Activated naive CD8-positive, alpha-beta T cell treated with anti-CD3 and anti-CD28 coated beads, Interleukin-2, amount 10 ng/mL, durations not matched to agents 7 days and 5 days (primary cell): ENCODE measurements at regions not wholly inside any gene's neighbourhood (a gene's known extent, or its start where the extent isn't known, plus 50 kb on each side); places are given as distances from the start of the nearest gene placed in this dataset.

Experiments
- ATAC-seq: fragments of 150-1000 bp; cut with Tn5 transposase; one replicate; pipeline ENCODE4 v1.10.0; 2021; ENCODE audit warnings: low read depth, moderate library complexity
- POLR2A ChIA-PET: fragments of 350-600 bp; sonication (Branson Sonifier 250); formaldehyde crosslinking; loops from one replicate; lab custom pipeline; 2021; ENCODE audit warnings: antibody characterized with exemption; lab: Charles Lee
- DNase-seq: peaks from one replicate; pipeline ENCODE4 v3.0.0; 2021
- H3K27ac Mint-ChIP-seq: one replicate; pipeline ENCODE4 v1.8.0; 2022; ENCODE audit warnings: mild to moderate bottlenecking, mixed read lengths
- H3K27me3 Mint-ChIP-seq: one replicate; pipeline ENCODE4 v1.8.0; 2022; ENCODE audit warnings: mild to moderate bottlenecking, moderate library complexity, mixed read lengths
- H3K36me3 Mint-ChIP-seq: one replicate; pipeline ENCODE4 v1.8.0; 2021; ENCODE audit warnings: mild to moderate bottlenecking, mixed read lengths
- H3K4me1 Mint-ChIP-seq: one replicate; pipeline ENCODE4 v1.8.0; 2021; ENCODE audit warnings: mixed read lengths
- H3K4me3 Mint-ChIP-seq: one replicate; pipeline ENCODE4 v1.8.0; 2022; ENCODE audit warnings: mild to moderate bottlenecking, moderate library complexity, mixed read lengths
- H3K9me3 Mint-ChIP-seq: one replicate; pipeline ENCODE4 v1.8.0; 2021; ENCODE audit warnings: mixed read lengths

DNA sequence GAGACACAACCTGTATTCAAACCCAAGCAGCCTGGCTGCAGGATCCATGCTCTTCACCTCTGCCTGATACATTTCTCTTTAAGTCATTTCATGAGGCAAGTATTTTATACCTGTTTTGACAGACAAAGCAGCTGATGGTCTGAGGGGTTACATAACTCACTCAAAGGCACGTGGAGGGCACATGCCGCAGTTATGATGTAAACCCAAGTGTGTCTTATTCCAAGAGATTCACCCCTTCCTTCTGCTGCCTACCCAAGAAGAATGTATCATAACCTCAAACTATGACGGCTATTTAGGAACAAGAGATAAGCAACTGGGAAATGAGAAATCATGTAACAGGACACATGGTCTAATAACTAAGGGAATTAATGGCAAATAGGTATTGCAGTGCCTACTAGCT, 329.8 kb upstream of the TMPO start:
- POLR2A ChIA-PET, result no interaction called here
- DNase-seq (no peak), ATAC-seq (no peak)
- Mint-ChIP-seq H3K27me3 (no peaks in the 10 kb centered on the region), H3K4me3 (no peak overlapping the region), H3K36me3 (no peaks in the 10 kb centered on the region), H3K9me3 (no peaks in the 10 kb centered on the region), H3K27ac (no peak overlapping the region), H3K4me1 (no peaks in the 10 kb centered on the region)

DNA sequence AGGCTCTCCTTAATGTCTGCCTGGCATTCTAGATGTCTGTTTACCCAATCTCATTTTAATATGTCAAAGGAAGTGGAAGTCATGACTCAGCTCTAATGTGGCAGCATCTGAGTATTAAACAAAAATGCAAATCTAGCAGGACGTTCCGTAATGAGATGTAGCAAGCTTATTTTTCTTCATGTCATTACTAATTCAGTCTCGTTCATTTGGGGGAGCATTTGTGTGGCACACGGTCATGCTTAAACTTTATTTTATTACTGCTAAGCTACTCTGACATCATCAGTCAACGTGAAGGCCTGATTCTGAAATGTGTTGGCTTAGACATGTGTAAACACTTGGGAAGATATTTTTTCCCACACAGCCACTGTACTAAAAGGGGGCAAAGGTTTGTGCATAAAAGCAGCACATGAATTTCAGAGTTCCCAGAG, 326.7 kb upstream of the TMPO start:
- no peak for DNase-seq
- ATAC-seq, result no peak
- Mint-ChIP-seq H3K9me3 (no peaks in the 10 kb centered on the region), H3K27me3 (no peaks in the 10 kb centered on the region), H3K36me3 (no peaks in the 10 kb centered on the region), H3K4me3 (no peak overlapping the region), H3K4me1 (no peaks in the 10 kb centered on the region), H3K27ac (no peak overlapping the region)
- POLR2A ChIA-PET, result no interaction called here

DNA sequence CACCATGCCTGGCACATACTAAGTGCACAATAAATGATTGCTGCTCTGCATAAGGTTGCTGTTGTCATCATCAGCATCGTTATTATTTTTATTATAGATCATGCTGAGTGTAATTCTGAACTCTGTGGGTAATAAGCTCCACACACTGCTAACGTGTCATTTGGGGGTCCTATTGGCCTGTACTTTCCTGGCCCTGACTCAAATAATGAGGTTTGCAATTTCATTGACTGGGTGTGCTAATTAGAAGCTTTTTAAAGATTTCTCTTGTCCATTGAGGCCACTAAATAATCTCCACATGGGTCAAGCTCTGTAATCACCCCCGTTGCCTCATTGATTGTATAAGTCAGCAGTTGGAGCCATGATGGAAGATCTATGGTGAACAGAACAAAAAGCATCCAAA, 320.8 kb upstream of the TMPO start:
- POLR2A ChIA-PET, result no interaction called here
- Mint-ChIP-seq H3K4me1 (no peaks in the 10 kb centered on the region), H3K9me3 (no peaks in the 10 kb centered on the region), H3K27ac (no peak overlapping the region), H3K36me3 (no peaks in the 10 kb centered on the region), H3K4me3 (no peak overlapping the region), H3K27me3 (no peaks in the 10 kb centered on the region)
- ATAC-seq (no peak), DNase-seq (no peak)

DNA sequence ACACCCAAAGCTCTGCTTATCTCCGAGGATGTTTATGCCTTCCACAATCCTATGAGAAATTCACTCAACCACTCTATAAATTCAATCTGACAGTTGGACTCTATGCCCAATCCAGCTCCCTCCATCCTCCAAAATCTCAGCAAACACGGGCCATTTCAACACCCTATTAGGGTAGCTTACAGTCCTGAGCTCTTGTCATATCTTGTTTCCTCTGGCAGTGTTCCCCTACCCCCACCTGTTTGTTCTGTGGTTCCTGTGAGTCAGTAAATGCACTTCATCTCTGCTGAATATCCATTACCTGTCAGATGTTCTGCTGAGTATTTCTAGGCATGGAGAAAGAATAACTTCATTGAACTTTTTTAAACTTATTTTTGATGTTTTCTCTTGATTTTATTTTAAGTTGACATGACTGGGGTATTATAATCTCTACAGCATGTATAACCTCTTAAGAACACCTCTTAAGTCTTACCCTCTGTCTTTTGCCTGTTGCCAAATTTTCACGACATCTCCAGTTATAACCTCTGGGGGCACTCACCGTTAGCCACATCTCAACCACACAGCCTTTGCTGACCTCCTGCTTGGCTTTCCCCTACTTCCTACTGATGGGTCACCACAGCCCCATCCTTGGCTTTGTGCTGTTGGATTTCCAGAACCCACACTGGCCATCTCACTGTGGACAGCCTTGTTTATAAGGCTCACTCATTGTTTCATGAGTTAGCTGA, 317.0 kb upstream of the TMPO start:
- DNase-seq (no peak), ATAC-seq (no peak)
- POLR2A ChIA-PET, result no interaction called here
- no peak overlapping the region for H3K27ac Mint-ChIP-seq
- peaks cover 3% of the 10 kb centered on the region for H3K9me3 Mint-ChIP-seq
- no peaks in the 10 kb centered on the region for H3K36me3 Mint-ChIP-seq
- no peak overlapping the region for H3K4me3 Mint-ChIP-seq
- no peaks in the 10 kb centered on the region for H3K4me1 Mint-ChIP-seq
- H3K27me3 Mint-ChIP-seq, result no peaks in the 10 kb centered on the region

DNA sequence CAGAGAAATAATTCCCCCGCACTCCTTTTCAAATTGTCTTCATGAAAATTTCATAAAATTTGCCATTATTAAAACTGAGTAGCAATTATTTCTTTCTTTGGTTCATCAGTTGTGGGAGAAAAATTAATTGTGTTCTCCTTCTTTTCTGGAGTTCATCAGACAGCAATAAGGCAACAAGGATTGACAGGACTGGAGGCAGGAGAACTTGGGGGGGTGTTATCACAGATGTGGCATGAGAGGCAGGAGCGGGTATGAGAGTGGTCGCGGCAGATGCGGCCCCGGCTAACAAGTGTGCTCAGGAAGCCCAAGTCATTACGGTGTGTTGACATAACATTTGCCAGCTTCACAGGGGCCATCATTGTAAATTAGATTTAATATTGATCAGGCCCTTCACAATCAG, 306.6 kb upstream of the TMPO start:
- Mint-ChIP-seq H3K36me3 (no peaks in the 10 kb centered on the region), H3K9me3 (peaks cover 2% of the 10 kb centered on the region), H3K4me3 (no peak overlapping the region), H3K27me3 (no peaks in the 10 kb centered on the region), H3K4me1 (no peaks in the 10 kb centered on the region), H3K27ac (no peak overlapping the region)
- no peak for DNase-seq
- POLR2A ChIA-PET, result no interaction called here
- ATAC-seq, result no peak

DNA sequence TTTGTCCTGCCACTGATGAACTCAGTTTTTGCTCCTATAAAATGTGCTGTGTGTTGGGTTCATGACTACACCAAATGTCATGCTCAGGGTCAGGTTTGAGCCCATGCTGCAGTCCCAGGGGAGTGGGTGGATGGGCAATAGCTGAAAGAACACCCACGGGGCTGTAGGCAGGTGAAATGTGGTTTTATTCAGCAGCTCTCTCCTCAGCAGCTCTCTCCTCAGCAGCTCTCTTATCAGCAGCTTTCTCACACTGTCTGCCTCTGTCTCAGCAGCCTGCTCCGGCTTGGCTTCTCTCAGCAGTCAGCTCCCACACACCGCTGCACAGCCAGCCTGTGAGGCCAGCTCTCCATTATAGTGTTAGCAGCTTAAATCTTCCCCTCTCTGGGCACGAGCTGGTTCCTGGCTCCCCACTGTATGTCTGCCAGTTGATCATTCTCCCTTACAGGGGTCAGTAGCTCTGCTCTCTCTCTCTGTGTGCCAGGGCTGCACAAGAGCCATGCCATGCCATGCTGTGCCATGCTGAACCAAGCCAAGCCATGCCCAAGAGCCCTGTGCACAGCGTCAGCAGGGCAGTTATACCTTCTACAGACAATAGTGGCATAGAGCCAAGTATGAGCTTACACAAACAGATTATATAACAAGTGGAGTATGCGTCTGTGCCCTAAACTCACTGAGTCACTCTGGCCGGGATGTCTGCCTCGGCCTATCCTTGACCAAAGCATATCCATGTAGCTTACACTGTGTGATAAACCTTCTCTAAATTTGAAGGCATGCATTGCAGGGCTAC, 303.3 kb upstream of the TMPO start:
- Mint-ChIP-seq H3K9me3 (no peaks in the 10 kb centered on the region), H3K4me3 (no peak overlapping the region), H3K27me3 (no peaks in the 10 kb centered on the region), H3K27ac (no peak overlapping the region), H3K36me3 (no peaks in the 10 kb centered on the region), H3K4me1 (no peaks in the 10 kb centered on the region)
- POLR2A ChIA-PET, result no interaction called here
- no peak for ATAC-seq
- no peak for DNase-seq

DNA sequence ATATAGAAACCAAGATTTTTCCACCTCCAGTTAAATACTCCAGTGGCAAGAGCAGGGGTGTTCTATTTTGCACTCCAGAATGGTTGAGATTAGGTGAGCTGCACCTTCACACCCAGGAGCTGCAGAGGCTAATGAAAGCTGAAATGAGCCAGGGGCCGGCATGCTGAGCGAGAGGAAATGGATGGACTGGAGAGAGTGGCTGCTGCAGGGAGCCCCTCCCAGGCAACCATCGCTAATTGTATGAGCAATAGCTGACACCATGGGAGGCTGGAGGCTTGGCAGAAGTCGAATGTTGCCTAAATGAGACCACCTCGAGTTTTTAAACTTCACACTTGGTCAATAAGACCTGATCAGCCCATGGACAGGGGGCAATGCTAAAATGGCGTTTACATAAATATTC, 301.8 kb upstream of the TMPO start:
- Mint-ChIP-seq H3K4me3 (no peak overlapping the region), H3K27ac (no peak overlapping the region), H3K4me1 (no peaks in the 10 kb centered on the region), H3K9me3 (no peaks in the 10 kb centered on the region), H3K27me3 (no peaks in the 10 kb centered on the region), H3K36me3 (no peaks in the 10 kb centered on the region)
- DNase-seq (no peak), ATAC-seq (no peak)
- POLR2A ChIA-PET, result no interaction called here

DNA sequence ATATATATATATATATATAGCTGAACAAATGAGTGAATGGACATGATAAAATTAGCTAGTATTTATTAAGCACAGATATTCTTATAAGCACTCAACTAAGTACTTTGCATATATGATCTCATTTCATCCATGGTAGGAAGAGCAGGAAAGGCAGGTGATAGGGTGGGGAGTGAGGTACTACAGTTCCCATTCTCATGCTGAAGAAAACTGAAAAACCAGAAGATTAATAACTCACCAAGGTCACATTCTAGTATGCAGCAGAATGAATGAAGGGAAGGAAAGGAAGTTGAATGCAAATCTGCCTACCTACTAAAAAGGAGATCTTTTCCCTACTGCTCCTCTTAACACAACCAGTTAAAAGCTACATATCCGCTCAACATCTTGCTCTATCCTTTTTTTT, 298.1 kb upstream of the TMPO start:
- DNase-seq (no peak), ATAC-seq (no peak)
- no peaks in the 10 kb centered on the region for H3K36me3 Mint-ChIP-seq
- POLR2A ChIA-PET, result no interaction called here
- H3K27ac Mint-ChIP-seq, result no peak overlapping the region
- H3K4me1 Mint-ChIP-seq, result no peaks in the 10 kb centered on the region
- H3K27me3 Mint-ChIP-seq, result no peaks in the 10 kb centered on the region
- H3K9me3 Mint-ChIP-seq, result no peaks in the 10 kb centered on the region
- no peak overlapping the region for H3K4me3 Mint-ChIP-seq

DNA sequence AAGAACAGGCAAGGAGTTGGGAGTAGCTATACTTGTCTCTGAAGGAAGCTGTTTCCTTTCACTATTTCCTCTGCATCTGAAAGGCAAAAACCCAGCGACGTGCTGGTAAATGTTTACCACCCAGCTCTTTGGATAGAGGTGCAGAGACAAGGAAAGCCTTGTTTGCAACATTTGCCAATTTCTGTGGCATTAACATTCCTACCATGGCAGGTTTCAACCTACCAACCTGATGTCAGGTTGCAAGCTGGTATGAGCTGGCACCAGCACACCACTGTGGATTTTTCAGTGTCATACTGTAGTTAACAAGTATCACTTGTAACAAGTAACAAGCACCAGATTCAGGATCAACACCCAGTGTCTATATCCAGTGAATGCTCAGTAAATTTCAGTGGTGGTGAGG, 294.8 kb upstream of the TMPO start:
- H3K27me3 Mint-ChIP-seq, result no peaks in the 10 kb centered on the region
- no peaks in the 10 kb centered on the region for H3K4me1 Mint-ChIP-seq
- POLR2A ChIA-PET, result no interaction called here
- no peak overlapping the region for H3K27ac Mint-ChIP-seq
- DNase-seq, result no peak
- ATAC-seq, result no peak
- H3K4me3 Mint-ChIP-seq, result no peak overlapping the region
- H3K36me3 Mint-ChIP-seq, result no peaks in the 10 kb centered on the region
- no peaks in the 10 kb centered on the region for H3K9me3 Mint-ChIP-seq

DNA sequence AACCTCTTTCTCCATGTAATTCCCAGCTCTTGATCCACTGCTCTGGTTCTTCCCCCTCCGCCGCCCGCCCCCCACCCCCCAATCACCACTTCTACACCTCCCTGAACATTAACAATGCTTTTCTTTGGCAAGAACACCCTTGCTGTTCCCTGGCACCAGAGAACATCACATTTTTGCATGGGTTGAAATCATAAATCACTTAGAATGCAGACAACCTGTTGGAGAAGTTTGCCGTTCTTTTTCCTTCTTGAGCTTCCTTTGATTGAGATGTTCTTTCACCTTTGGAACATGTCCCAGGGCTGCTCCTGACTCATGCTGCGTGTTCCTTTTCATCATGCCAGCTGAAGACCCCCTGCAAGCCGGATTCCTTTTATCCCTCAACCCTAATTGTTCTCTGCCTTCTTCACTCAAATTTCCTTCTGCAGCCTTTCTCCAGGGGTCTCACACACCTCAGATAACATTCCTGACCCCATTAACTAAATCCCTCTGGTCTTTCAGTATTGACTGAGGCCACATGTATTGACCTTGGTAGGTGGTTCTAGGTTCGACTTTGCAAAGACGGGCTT, 294.1 kb upstream of the TMPO start:
- Mint-ChIP-seq H3K4me1 (no peaks in the 10 kb centered on the region), H3K27ac (no peak overlapping the region), H3K9me3 (no peaks in the 10 kb centered on the region), H3K36me3 (no peaks in the 10 kb centered on the region), H3K4me3 (no peak overlapping the region), H3K27me3 (no peaks in the 10 kb centered on the region)
- DNase-seq (no peak), ATAC-seq (no peak)
- POLR2A ChIA-PET, result no interaction called here

DNA sequence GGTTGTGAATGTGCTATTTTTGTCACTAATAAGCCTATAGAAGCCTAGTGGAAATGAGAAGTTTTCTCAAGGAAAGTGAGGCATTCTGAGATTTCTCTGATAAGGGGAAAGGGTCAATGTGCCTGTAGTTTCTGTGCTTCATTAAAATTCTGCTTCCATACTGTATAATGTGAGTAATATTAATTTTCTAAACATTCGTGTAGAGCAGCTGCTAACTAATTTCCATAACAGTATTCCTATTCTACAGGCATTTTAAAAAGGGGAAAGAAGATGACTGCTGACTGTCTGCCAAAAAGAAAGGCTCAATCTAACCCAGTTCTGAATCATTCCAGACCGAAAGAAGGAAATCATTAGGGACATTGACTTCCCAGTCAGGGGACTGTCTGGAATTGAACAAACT, 293.3 kb upstream of the TMPO start:
- no peak for ATAC-seq
- no peak overlapping the region for H3K27ac Mint-ChIP-seq
- POLR2A ChIA-PET, result no interaction called here
- DNase-seq, result no peak
- H3K9me3 Mint-ChIP-seq, result no peaks in the 10 kb centered on the region
- H3K27me3 Mint-ChIP-seq, result no peaks in the 10 kb centered on the region
- no peaks in the 10 kb centered on the region for H3K4me1 Mint-ChIP-seq
- no peaks in the 10 kb centered on the region for H3K36me3 Mint-ChIP-seq
- H3K4me3 Mint-ChIP-seq, result no peak overlapping the region

DNA sequence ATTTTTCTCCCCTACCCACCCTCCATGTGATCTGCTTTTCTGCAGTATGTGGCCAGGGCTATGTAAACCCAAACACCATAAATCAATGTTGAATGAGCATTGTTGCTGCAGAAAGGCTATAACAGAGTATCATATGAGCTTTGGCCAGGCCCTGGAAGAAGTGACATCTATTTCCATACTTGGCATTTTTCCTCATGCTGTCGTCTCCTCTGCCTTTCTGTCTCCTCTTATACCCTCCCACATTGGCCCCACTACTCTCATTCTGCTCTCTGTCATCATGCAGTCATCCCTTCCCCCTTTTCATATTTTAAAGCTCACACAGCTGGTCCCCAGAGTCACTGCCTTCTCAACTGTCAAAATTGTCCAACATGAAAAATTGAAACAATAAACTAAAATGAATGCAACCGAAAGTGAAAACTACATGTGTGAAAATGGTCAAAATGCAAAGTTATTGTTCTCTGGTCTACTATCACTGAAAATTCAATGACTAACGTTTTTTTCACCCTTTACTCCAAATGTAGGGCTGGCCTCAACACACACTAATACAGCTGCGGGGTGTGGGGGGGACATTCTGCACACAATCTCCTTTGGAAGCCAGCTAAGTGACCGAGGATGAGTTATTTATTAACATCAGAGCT, 290.7 kb upstream of the TMPO start:
- Mint-ChIP-seq H3K36me3 (no peaks in the 10 kb centered on the region), H3K9me3 (no peaks in the 10 kb centered on the region), H3K27me3 (no peaks in the 10 kb centered on the region), H3K4me1 (no peaks in the 10 kb centered on the region), H3K4me3 (no peak overlapping the region), H3K27ac (no peak overlapping the region)
- POLR2A ChIA-PET, result no interaction called here
- ATAC-seq (no peak), DNase-seq (no peak)

DNA sequence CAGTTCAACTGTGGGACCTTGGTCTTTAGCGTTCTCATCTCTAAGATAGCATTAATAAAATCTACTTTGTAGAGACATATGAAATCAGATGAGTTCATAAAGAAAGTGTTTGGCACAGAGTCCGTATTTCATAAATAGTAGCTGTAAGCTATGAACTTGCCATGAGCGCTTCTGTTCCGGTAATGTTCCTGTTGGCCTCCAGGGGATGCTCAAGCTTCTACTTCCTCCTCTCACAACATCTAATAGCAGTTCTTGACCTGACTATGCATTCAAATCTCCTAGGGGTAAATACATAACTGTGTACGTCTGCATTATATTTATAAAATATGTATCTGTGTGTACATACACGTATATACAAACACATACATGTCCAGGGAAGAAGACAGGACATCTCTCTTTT, 288.2 kb upstream of the TMPO start:
- POLR2A ChIA-PET, result no interaction called here
- no peak for ATAC-seq
- no peaks in the 10 kb centered on the region for H3K9me3 Mint-ChIP-seq
- no peaks in the 10 kb centered on the region for H3K36me3 Mint-ChIP-seq
- no peak for DNase-seq
- H3K4me3 Mint-ChIP-seq, result no peak overlapping the region
- no peaks in the 10 kb centered on the region for H3K27me3 Mint-ChIP-seq
- no peak overlapping the region for H3K27ac Mint-ChIP-seq
- no peaks in the 10 kb centered on the region for H3K4me1 Mint-ChIP-seq
